K562 (cell line): ENCODE measurements at regions not wholly inside any gene's neighbourhood (a gene's known extent, or its start where the extent isn't known, plus 50 kb on each side); places are given as distances from the start of the nearest gene placed in this dataset.

ENCODE experiments used
- ATAC-seq: fragments of 200-7000 bp; cut with Tn5 transposase; 3 replicates; pipeline ENCODE4 v1.9.1; 2020; ENCODE audit warnings: moderate library complexity
- BruUV-seq: library from RNA; stranded (reverse); fragments of 400-500 nt; replicated peaks from 2 replicates; lab custom pipeline; 2021; lab: Mats Ljungman, UMichigan
- CTCF ChIA-PET: fragments of 300-600 bp; formaldehyde crosslinking; extraction: SDS; loops from one replicate; lab custom pipeline; 2021; ENCODE audit warnings: low intra/inter-chr PET ratio; lab: Yijun Ruan, JAX
- POLR2A ChIA-PET: fragments of 300-600, 350-650 bp; sonication (Branson Sonifier 250); formaldehyde crosslinking; extraction: SDS; loops from one replicate; lab custom pipeline; 2021; ENCODE audit warnings: antibody characterized with exemption, inconsistent platforms; lab: Yijun Ruan, JAX
- DNase-seq, 4 experiments: peaks; one replicate each; pipeline versions ENCODE4 v3.0.0 to v3.0.0-alpha.2; 2011 to 2018; ENCODE audit warnings: low spot score in 3 of 4, mixed read lengths in 3 of 4; ENCODE audit errors: extremely low read depth in 1 of 4
- FAIRE-seq: peaks from 2 replicates; lab custom pipeline; 2011; peaks lifted over from hg19 to GRCh38; lab: Jason Lieb, UNC
- H2AFZ ChIP-seq: 2 replicates; pipeline ENCODE4 v1.6.0; 2011; ENCODE audit warnings: low read depth, low read length, control low read depth, inconsistent platforms
- H3K27ac ChIP-seq: fragments of 200-600 bp; 3 replicates; pipeline ENCODE4 v1.8.0; 2011; ENCODE audit warnings: low read depth, mild to moderate bottlenecking, control low read depth, inconsistent platforms, low read length, moderate library complexity, mixed read lengths; ENCODE audit errors: extremely low read depth
- H3K27me3 ChIP-seq, 2 experiments: fragments of 300-600 bp in 1 of 2; 2 replicates in 1 of 2; 3 replicates in 1 of 2; pipeline versions ENCODE4 v1.6.0 to v1.8.0; 2011; ENCODE audit warnings: inconsistent platforms in 2 of 2, low read length in 2 of 2, mild to moderate bottlenecking in 1 of 2, mixed read lengths in 1 of 2, moderate library complexity in 1 of 2; ENCODE audit not compliant: control insufficient read depth in 2 of 2, insufficient read depth in 2 of 2
- H3K36me3 ChIP-seq: fragments of 300-600 bp; 3 replicates; pipeline ENCODE4 v1.8.0; 2011; ENCODE audit warnings: mild to moderate bottlenecking, low read length, inconsistent platforms; ENCODE audit not compliant: control insufficient read depth, insufficient read depth
- H3K4me1 ChIP-seq, 2 experiments: fragments of 200-600 bp in 1 of 2; replicated peaks in 1 of 2; 2 replicates in 1 of 2; 3 replicates in 1 of 2; pipeline versions ENCODE4 v1.5.1 to v1.8.0; 2011; ENCODE audit warnings: inconsistent platforms in 2 of 2, low read length in 2 of 2, mild to moderate bottlenecking in 1 of 2, mixed read lengths in 1 of 2, moderate library complexity in 1 of 2; ENCODE audit not compliant: control insufficient read depth in 2 of 2, insufficient read depth in 2 of 2
- H3K4me2 ChIP-seq: 2 replicates; pipeline ENCODE4 v1.6.1; 2011; ENCODE audit warnings: low read length, control low read depth, inconsistent platforms, mixed read lengths; ENCODE audit not compliant: insufficient read depth
- H3K4me3 ChIP-seq: fragments of 200-600 bp; sonication (generic), shearing (Covaris generic); 2 replicates; pipeline ENCODE4 v1.5.1; 2016; ENCODE audit warnings: control low read depth, inconsistent platforms
- H3K79me2 ChIP-seq: fragments of 200-600 bp; 3 replicates; pipeline ENCODE4 v1.8.0; 2011; ENCODE audit warnings: low read length, inconsistent platforms; ENCODE audit not compliant: control insufficient read depth, insufficient read depth
- H3K9ac ChIP-seq, 2 experiments: 2 replicates each; pipeline versions ENCODE4 v1.6.0 to v1.6.1; 2011; ENCODE audit warnings: low read depth in 2 of 2, low read length in 2 of 2, control low read depth in 1 of 2, inconsistent platforms in 1 of 2, mild to moderate bottlenecking in 1 of 2, mixed read lengths in 1 of 2; ENCODE audit not compliant: insufficient read depth in 1 of 2
- H3K9me1 ChIP-seq: one replicate; pipeline ENCODE4 v1.6.0; 2011; ENCODE audit warnings: inconsistent platforms, mild to moderate bottlenecking, low read length, moderate library complexity; ENCODE audit not compliant: control insufficient read depth, insufficient read depth
- H3K9me3 ChIP-seq: replicated peaks from 2 replicates; pipeline ENCODE4 v1.5.1; 2011; ENCODE audit warnings: low read depth, low read length, inconsistent platforms; ENCODE audit not compliant: control insufficient read depth, insufficient read depth
- H4K20me1 ChIP-seq: replicated peaks from 2 replicates; pipeline ENCODE4 v1.6.1; 2011; ENCODE audit warnings: low read length, inconsistent platforms, mixed read lengths; ENCODE audit not compliant: control insufficient read depth, insufficient read depth
- ASH1L ChIP-seq: fragments of 450-650 bp; IDR thresholded peaks from 2 replicates; pipeline ENCODE4 v1.6.1; 2018; ENCODE audit warnings: borderline replicate concordance, mild to moderate bottlenecking, low read depth; ENCODE audit not compliant: partially characterized antibody
- CBX1 ChIP-seq: sonication (generic); IDR thresholded peaks from 2 replicates; pipeline ENCODE4 v1.6.1; 2016; ENCODE audit warnings: antibody characterized with exemption, low read depth, mild to moderate bottlenecking
- GTF2E2 ChIP-seq: fragments of 200-800 bp; sonication (Bioruptor generic); IDR thresholded peaks from 2 replicates; pipeline ENCODE4 v1.6.1; 2016; ENCODE audit warnings: missing genetic modification characterization, missing compliant biosample characterization
- MED1 ChIP-seq: sonication (generic); formaldehyde crosslinking; IDR thresholded peaks from 2 replicates; pipeline ENCODE4 v1.8.1; 2023; ENCODE audit warnings: missing genetic modification reagents, borderline replicate concordance
- NCOA1 ChIP-seq: fragments of 450-650 bp; IDR thresholded peaks from 2 replicates; pipeline ENCODE4 v1.6.1; 2016; ENCODE audit warnings: low read depth
- RAD51 ChIP-seq: fragments of 450-650 bp; IDR thresholded peaks from 2 replicates; pipeline ENCODE4 v1.7.1; 2016; ENCODE audit warnings: low read depth, mild to moderate bottlenecking, borderline replicate concordance
- SMARCB1 ChIP-seq: IDR thresholded peaks from 2 replicates; pipeline ENCODE4 v1.6.1; 2011; ENCODE audit warnings: improper control_type of control experiment, low read depth; ENCODE audit not compliant: insufficient read length
- TBP ChIP-seq: optimal IDR thresholded peaks from 2 replicates; pipeline ENCODE3; 2011; ENCODE audit warnings: low read depth, low read length, improper control_type of control experiment
- ZNF121 ChIP-seq: sonication (generic); formaldehyde crosslinking; conservative IDR thresholded peaks from 2 replicates; pipeline ENCODE4 v1.8.0; 2022; ENCODE audit warnings: missing genetic modification reagents
- WGBS: fragments of 100-300 bp; shearing (Covaris generic); methylation state at CpG from one replicate; pipeline ENCODE4 v1.1.6; 2016; ENCODE audit warnings: low coverage, mixed read lengths; ENCODE audit not compliant: insufficient coverage; ENCODE audit errors: missing lambda C conversion rate; 5-methylcytosine and 5-hydroxymethylcytosine counted together
- in situ Hi-C: fragments of 300-500 bp; cut with MboI; formaldehyde crosslinking; loops from 4 replicates; pipeline ENCODE4 v1.15.0; 2018; ENCODE audit warnings: inconsistent platforms, mixed read lengths
- intact Hi-C: fragments of 100-400 bp; cut with micrococcal nuclease; formaldehyde crosslinking; loops from 2 replicates; pipeline ENCODE4 v1.14.2; 2022
- TF ChIP-seq, protein P1 (sequence below): fragments of 200-600 bp; sonication (generic); IDR thresholded peaks from one replicate; pipeline ENCODE4 v1.6.1; 2012; ENCODE audit warnings: mild to moderate bottlenecking, low read depth, low read length, inconsistent platforms
- TF ChIP-seq, protein P2 (sequence below): sonication (generic); formaldehyde crosslinking; IDR thresholded peaks from 2 replicates; pipeline ENCODE4 v1.8.1; 2023; ENCODE audit warnings: mild to moderate bottlenecking, missing genetic modification reagents

DNA sequence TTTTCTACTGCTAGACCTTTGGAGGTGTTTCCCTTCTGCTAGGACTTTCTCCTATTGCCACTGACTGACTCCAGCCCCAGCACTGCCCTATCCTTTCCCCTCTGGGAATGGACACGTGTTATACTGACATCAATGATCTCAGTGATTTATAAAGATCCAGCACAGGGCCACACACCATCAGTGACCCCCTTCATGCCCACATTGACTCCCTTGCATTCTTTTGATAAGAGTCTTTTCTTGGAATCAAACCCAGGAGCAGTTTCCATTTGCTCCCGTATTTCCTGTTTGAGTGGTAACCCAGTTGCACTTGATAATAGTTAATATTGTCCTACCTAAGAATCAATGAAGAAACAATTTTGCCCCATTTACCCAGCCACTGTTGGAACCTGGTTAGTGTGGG lies 501.0 kb upstream of the USP24 start:
- CTCF ChIA-PET, result no interaction called here
- DNase-seq (no peak), ATAC-seq (no peak), FAIRE-seq (no peak)
- no peak overlapping the region for H3K4me2 ChIP-seq
- no peak overlapping the region for H3K9ac ChIP-seq
- no peaks in the 10 kb centered on the region for H3K27me3 ChIP-seq
- H4K20me1 ChIP-seq, result no peaks in the 10 kb centered on the region
- POLR2A ChIA-PET, result no interaction called here
- H3K4me3 ChIP-seq, result no peak overlapping the region
- 0% methylated on average over 2 of the region's 2 CpGs for WGBS
- in situ Hi-C loops, result no loop called here
- no TSS peak for BruUV-seq
- H3K79me2 ChIP-seq, result no peaks in the 10 kb centered on the region
- H3K4me1 ChIP-seq, result no peaks in the 10 kb centered on the region
- intact Hi-C loops, result no loop called here
- no peaks in the 10 kb centered on the region for H3K9me1 ChIP-seq
- H3K36me3 ChIP-seq, result no peaks in the 10 kb centered on the region
- H3K27ac ChIP-seq, result no peak overlapping the region
- no peak overlapping the region for H2AFZ ChIP-seq
- H3K9me3 ChIP-seq, result no peaks in the 10 kb centered on the region
- no peak for TF ChIP-seq MED1 (CRISPR knock-in tag)
- no peak for TF ChIP-seq ASH1L
- no peak for TF ChIP-seq CBX1
- no peak for TF ChIP-seq GTF2E2
- TF ChIP-seq SMARCB1, result no peak
- TF ChIP-seq, protein P1, sequence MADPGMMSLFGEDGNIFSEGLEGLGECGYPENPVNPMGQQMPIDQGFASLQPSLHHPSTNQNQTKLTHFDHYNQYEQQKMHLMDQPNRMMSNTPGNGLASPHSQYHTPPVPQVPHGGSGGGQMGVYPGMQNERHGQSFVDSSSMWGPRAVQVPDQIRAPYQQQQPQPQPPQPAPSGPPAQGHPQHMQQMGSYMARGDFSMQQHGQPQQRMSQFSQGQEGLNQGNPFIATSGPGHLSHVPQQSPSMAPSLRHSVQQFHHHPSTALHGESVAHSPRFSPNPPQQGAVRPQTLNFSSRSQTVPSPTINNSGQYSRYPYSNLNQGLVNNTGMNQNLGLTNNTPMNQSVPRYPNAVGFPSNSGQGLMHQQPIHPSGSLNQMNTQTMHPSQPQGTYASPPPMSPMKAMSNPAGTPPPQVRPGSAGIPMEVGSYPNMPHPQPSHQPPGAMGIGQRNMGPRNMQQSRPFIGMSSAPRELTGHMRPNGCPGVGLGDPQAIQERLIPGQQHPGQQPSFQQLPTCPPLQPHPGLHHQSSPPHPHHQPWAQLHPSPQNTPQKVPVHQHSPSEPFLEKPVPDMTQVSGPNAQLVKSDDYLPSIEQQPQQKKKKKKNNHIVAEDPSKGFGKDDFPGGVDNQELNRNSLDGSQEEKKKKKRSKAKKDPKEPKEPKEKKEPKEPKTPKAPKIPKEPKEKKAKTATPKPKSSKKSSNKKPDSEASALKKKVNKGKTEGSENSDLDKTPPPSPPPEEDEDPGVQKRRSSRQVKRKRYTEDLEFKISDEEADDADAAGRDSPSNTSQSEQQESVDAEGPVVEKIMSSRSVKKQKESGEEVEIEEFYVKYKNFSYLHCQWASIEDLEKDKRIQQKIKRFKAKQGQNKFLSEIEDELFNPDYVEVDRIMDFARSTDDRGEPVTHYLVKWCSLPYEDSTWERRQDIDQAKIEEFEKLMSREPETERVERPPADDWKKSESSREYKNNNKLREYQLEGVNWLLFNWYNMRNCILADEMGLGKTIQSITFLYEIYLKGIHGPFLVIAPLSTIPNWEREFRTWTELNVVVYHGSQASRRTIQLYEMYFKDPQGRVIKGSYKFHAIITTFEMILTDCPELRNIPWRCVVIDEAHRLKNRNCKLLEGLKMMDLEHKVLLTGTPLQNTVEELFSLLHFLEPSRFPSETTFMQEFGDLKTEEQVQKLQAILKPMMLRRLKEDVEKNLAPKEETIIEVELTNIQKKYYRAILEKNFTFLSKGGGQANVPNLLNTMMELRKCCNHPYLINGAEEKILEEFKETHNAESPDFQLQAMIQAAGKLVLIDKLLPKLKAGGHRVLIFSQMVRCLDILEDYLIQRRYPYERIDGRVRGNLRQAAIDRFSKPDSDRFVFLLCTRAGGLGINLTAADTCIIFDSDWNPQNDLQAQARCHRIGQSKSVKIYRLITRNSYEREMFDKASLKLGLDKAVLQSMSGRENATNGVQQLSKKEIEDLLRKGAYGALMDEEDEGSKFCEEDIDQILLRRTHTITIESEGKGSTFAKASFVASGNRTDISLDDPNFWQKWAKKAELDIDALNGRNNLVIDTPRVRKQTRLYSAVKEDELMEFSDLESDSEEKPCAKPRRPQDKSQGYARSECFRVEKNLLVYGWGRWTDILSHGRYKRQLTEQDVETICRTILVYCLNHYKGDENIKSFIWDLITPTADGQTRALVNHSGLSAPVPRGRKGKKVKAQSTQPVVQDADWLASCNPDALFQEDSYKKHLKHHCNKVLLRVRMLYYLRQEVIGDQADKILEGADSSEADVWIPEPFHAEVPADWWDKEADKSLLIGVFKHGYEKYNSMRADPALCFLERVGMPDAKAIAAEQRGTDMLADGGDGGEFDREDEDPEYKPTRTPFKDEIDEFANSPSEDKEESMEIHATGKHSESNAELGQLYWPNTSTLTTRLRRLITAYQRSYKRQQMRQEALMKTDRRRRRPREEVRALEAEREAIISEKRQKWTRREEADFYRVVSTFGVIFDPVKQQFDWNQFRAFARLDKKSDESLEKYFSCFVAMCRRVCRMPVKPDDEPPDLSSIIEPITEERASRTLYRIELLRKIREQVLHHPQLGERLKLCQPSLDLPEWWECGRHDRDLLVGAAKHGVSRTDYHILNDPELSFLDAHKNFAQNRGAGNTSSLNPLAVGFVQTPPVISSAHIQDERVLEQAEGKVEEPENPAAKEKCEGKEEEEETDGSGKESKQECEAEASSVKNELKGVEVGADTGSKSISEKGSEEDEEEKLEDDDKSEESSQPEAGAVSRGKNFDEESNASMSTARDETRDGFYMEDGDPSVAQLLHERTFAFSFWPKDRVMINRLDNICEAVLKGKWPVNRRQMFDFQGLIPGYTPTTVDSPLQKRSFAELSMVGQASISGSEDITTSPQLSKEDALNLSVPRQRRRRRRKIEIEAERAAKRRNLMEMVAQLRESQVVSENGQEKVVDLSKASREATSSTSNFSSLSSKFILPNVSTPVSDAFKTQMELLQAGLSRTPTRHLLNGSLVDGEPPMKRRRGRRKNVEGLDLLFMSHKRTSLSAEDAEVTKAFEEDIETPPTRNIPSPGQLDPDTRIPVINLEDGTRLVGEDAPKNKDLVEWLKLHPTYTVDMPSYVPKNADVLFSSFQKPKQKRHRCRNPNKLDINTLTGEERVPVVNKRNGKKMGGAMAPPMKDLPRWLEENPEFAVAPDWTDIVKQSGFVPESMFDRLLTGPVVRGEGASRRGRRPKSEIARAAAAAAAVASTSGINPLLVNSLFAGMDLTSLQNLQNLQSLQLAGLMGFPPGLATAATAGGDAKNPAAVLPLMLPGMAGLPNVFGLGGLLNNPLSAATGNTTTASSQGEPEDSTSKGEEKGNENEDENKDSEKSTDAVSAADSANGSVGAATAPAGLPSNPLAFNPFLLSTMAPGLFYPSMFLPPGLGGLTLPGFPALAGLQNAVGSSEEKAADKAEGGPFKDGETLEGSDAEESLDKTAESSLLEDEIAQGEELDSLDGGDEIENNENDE, result no peak
- TF ChIP-seq ZNF121, result no peak
- no peak for TF ChIP-seq NCOA1
- TF ChIP-seq, protein P2, sequence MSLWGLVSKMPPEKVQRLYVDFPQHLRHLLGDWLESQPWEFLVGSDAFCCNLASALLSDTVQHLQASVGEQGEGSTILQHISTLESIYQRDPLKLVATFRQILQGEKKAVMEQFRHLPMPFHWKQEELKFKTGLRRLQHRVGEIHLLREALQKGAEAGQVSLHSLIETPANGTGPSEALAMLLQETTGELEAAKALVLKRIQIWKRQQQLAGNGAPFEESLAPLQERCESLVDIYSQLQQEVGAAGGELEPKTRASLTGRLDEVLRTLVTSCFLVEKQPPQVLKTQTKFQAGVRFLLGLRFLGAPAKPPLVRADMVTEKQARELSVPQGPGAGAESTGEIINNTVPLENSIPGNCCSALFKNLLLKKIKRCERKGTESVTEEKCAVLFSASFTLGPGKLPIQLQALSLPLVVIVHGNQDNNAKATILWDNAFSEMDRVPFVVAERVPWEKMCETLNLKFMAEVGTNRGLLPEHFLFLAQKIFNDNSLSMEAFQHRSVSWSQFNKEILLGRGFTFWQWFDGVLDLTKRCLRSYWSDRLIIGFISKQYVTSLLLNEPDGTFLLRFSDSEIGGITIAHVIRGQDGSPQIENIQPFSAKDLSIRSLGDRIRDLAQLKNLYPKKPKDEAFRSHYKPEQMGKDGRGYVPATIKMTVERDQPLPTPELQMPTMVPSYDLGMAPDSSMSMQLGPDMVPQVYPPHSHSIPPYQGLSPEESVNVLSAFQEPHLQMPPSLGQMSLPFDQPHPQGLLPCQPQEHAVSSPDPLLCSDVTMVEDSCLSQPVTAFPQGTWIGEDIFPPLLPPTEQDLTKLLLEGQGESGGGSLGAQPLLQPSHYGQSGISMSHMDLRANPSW (CRISPR knock-in tag), result no peak
- TF ChIP-seq TBP, result no peak
- no peak for TF ChIP-seq RAD51
